ENCODE measurements at regions not wholly inside any gene's neighbourhood (a gene's known extent, or its start where the extent isn't known, plus 50 kb on each side); places are given as distances from the start of the nearest gene placed in this dataset.

GRCh38 chr20:24212494-24212893 lies 223.9 kb upstream of the GGTLC1 start:
- DNase-seq (no peak), ATAC-seq (no peak)
- H3K4me1 ChIP-seq, result no peaks in the 10 kb centered on the region
- WGBS, 2 donors, result 57 to 65% methylated on average over 10 of the region's 10 CpGs
- intact Hi-C loops (cut with DNase I), result no loop called here
- H3K27me3 ChIP-seq, result peaks cover 0 to 35% (median 19%) of the 10 kb centered on the region in 7 donors
- no peak for TF ChIP-seq CTCF (IDR thresholded peaks at IDR 0.05)
- no peak overlapping the region for H3K27ac ChIP-seq
- H3K4me3 ChIP-seq, result no peak overlapping the region
- no peaks in the 10 kb centered on the region for H3K36me3 ChIP-seq
- H3K9me3 ChIP-seq, result peaks cover 0 to 7% (median 0%) of the 10 kb centered on the region in 11 donors

GRCh38 chr20:24211972-24212371 lies 223.4 kb upstream of the GGTLC1 start:
- no peak overlapping the region for H3K4me3 ChIP-seq
- no peaks in the 10 kb centered on the region for H3K4me1 ChIP-seq
- intact Hi-C loops (cut with DNase I), result no loop called here
- DNase-seq (no peak), ATAC-seq (no peak)
- peaks cover 0 to 2% (median 0%) of the 10 kb centered on the region in 11 donors for H3K9me3 ChIP-seq
- H3K36me3 ChIP-seq, result no peaks in the 10 kb centered on the region
- no peak for TF ChIP-seq CTCF (IDR thresholded peaks at IDR 0.05)
- peaks cover 0 to 35% (median 19%) of the 10 kb centered on the region in 7 donors for H3K27me3 ChIP-seq
- no peak overlapping the region for H3K27ac ChIP-seq

- no peak for ATAC-seq
- no peak for TF ChIP-seq CTCF (IDR thresholded peaks at IDR 0.05)
- no peak for DNase-seq
- H3K4me3 ChIP-seq, result no peak overlapping the region
- peaks cover 0 to 35% (median 19%) of the 10 kb centered on the region in 7 donors for H3K27me3 ChIP-seq
- no peaks in the 10 kb centered on the region for H3K4me1 ChIP-seq
- no peak overlapping the region for H3K27ac ChIP-seq
- no peaks in the 10 kb centered on the region for H3K36me3 ChIP-seq
- H3K9me3 ChIP-seq, result no peaks in the 10 kb centered on the region
- intact Hi-C loops (cut with DNase I), result no loop called here
- WGBS, 2 donors, result 59 to 65% methylated on average over 2 of the region's 2 CpGs
Observed at GRCh38 chr20:24210356-24210755, 221.8 kb upstream of the GGTLC1 start.

- no peak for TF ChIP-seq CTCF (IDR thresholded peaks at IDR 0.05)
- 88 to 90% methylated on average over 9 of the region's 9 CpGs for WGBS, 2 donors
Observed at GRCh38 chr20:24208652-24209051, 220.1 kb upstream of the GGTLC1 start.

More at GRCh38 chr20:24208652-24209051, 220.1 kb upstream of the GGTLC1 start:
- no peak overlapping the region for H3K4me3 ChIP-seq
- H3K27me3 ChIP-seq, result peaks cover 0 to 29% (median 18%) of the 10 kb centered on the region in 7 donors
- H3K36me3 ChIP-seq, result no peaks in the 10 kb centered on the region
- H3K9me3 ChIP-seq, result no peaks in the 10 kb centered on the region
- ATAC-seq, result no peak
- H3K27ac ChIP-seq, result no peak overlapping the region
- no peak for DNase-seq
- intact Hi-C loops (cut with DNase I), result no loop called here
- H3K4me1 ChIP-seq, result no peaks in the 10 kb centered on the region

All from heart right ventricle (tissue), 16 donors.